ENCODE measurements at regions not wholly inside any gene's neighbourhood (a gene's known extent, or its start where the extent isn't known, plus 50 kb on each side); places are given as distances from the start of the nearest gene placed in this dataset.

- H3K27ac ChIP-seq (ENCODE audit: low read length): no peak overlapping the region
- H3K4me3 ChIP-seq (ENCODE audit: low read length): no peak overlapping the region
- POLR2A ChIA-PET (ENCODE audit: unreplicated experiment): no interaction called here
- H3K9me2 ChIP-seq (replicated peaks; ENCODE audit: low read length): no peaks in the 10 kb centered on the region
- H3K9me3 ChIP-seq (ENCODE audit: low read length): 0 out of 2 replicates have a peak, but pooled peaks cover 6% of the 10 kb centered on the region
- no peak overlapping the region for H3K9ac ChIP-seq (ENCODE audit: low read length)
- H3K79me2 ChIP-seq (ENCODE audit: low read length): no peaks in the 10 kb centered on the region
- H3K36me3 ChIP-seq (ENCODE audit: low read depth, low read length): 0 out of 2 replicates have a peak, but pooled peaks cover 5% of the 10 kb centered on the region
- H3K4me2 ChIP-seq (ENCODE audit: low read length): no peak overlapping the region
- H3F3A ChIP-seq (ENCODE audit: low read length, unreplicated experiment): no peaks in the 10 kb centered on the region
- DNase-seq (no peak), ATAC-seq (no peak)
- peaks cover 20% of the 10 kb centered on the region for H3K4me1 ChIP-seq (ENCODE audit: insufficient read depth, low read length)
- BruUV-seq (replicated peaks): no TSS peak
- intact Hi-C loops (cut with micrococcal nuclease): loop anchor here (10.0 kb wide), 1 partner anchor 59 kb away; no protein-coding TSS in a partner anchor
- H2AFZ ChIP-seq (ENCODE audit: low read length): no peak overlapping the region
- TF ChIP-seq, protein P1, sequence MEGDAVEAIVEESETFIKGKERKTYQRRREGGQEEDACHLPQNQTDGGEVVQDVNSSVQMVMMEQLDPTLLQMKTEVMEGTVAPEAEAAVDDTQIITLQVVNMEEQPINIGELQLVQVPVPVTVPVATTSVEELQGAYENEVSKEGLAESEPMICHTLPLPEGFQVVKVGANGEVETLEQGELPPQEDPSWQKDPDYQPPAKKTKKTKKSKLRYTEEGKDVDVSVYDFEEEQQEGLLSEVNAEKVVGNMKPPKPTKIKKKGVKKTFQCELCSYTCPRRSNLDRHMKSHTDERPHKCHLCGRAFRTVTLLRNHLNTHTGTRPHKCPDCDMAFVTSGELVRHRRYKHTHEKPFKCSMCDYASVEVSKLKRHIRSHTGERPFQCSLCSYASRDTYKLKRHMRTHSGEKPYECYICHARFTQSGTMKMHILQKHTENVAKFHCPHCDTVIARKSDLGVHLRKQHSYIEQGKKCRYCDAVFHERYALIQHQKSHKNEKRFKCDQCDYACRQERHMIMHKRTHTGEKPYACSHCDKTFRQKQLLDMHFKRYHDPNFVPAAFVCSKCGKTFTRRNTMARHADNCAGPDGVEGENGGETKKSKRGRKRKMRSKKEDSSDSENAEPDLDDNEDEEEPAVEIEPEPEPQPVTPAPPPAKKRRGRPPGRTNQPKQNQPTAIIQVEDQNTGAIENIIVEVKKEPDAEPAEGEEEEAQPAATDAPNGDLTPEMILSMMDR (conservative IDR thresholded peaks at IDR 0.05; ENCODE audit: low read depth, low read length): no peak
- TF ChIP-seq EZH2 (IDR thresholded peaks at IDR 0.05; ENCODE audit: low read length, unreplicated experiment): no peak
- no peak for TF ChIP-seq EZH2phosphoT487 (IDR thresholded peaks at IDR 0.05; ENCODE audit: borderline replicate concordance, low read length)
- no peaks in the 10 kb centered on the region for H3K27me3 ChIP-seq (ENCODE audit: low read length)
- no peaks in the 10 kb centered on the region for H4K20me1 ChIP-seq (ENCODE audit: low read length)
- CTCF ChIA-PET: no interaction called here
Measured at GRCh38 chr12:58523360-58523759, 396.9 kb downstream of the LRIG3 start.

GRCh38 chr12:58528271-58528670, 392.0 kb downstream of the LRIG3 start:
- Histone ChIP-seq H4K20me1 (ENCODE audit: low read length) (no peaks in the 10 kb centered on the region), H3K79me2 (ENCODE audit: low read length) (no peaks in the 10 kb centered on the region), H2AFZ (ENCODE audit: low read length) (no peak overlapping the region), H3K27ac (ENCODE audit: low read length) (peak overlapping the region; percentile 95), H3K9ac (ENCODE audit: low read length) (no peak overlapping the region), H3K9me2 (replicated peaks; ENCODE audit: low read length) (no peaks in the 10 kb centered on the region), H3K27me3 (ENCODE audit: low read length) (no peaks in the 10 kb centered on the region), H3K4me1 (ENCODE audit: insufficient read depth, low read length) (peaks cover 45% of the 10 kb centered on the region), H3F3A (ENCODE audit: low read length, unreplicated experiment) (peaks cover 3% of the 10 kb centered on the region), H3K9me3 (ENCODE audit: low read length) (no peaks in the 10 kb centered on the region), H3K4me2 (ENCODE audit: low read length) (no peak overlapping the region), H3K4me3 (ENCODE audit: low read length) (no peak overlapping the region), H3K36me3 (ENCODE audit: low read depth, low read length) (no peaks in the 10 kb centered on the region)
- POLR2A ChIA-PET (ENCODE audit: unreplicated experiment): interaction anchor here (0.6 kb wide), 2 partner anchors 114 to 587 kb away, joined by 3 to 26 read pairs; no protein-coding TSS in a partner anchor
- no peak for ATAC-seq
- CTCF ChIA-PET: no interaction called here
- TF ChIP-seq EZH2phosphoT487 (IDR thresholded peaks at IDR 0.05; ENCODE audit: borderline replicate concordance, low read length) (no peak), EZH2 (IDR thresholded peaks at IDR 0.05; ENCODE audit: low read length, unreplicated experiment) (no peak)
- TF ChIP-seq, protein P1 (conservative IDR thresholded peaks at IDR 0.05; ENCODE audit: low read depth, low read length): no peak
- no TSS peak for BruUV-seq (replicated peaks)
- intact Hi-C loops (cut with micrococcal nuclease): loop anchor here (2.0 to 10.0 kb wide), 3 partner anchors 63 to 113 kb away; no protein-coding TSS in a partner anchor
- no peak for DNase-seq

- Histone ChIP-seq H3K36me3 (ENCODE audit: low read depth, low read length) (no peaks in the 10 kb centered on the region), H3K4me2 (ENCODE audit: low read length) (peak overlapping the region; percentile 49), H3K9me3 (ENCODE audit: low read length) (no peaks in the 10 kb centered on the region), H3K27ac (ENCODE audit: low read length) (peak overlapping the region; percentile 95), H3K4me1 (ENCODE audit: insufficient read depth, low read length) (peaks cover 52% of the 10 kb centered on the region), H4K20me1 (ENCODE audit: low read length) (no peaks in the 10 kb centered on the region), H3F3A (ENCODE audit: low read length, unreplicated experiment) (peaks cover 3% of the 10 kb centered on the region), H3K79me2 (ENCODE audit: low read length) (no peaks in the 10 kb centered on the region), H3K4me3 (ENCODE audit: low read length) (peak overlapping the region; percentile 13; the same call in 1 of the 2 replicates), H2AFZ (ENCODE audit: low read length) (no peak overlapping the region), H3K9ac (ENCODE audit: low read length) (peak overlapping the region; percentile 43), H3K9me2 (replicated peaks; ENCODE audit: low read length) (no peaks in the 10 kb centered on the region), H3K27me3 (ENCODE audit: low read length) (no peaks in the 10 kb centered on the region)
- ATAC-seq (peak; percentile 61), DNase-seq (peak; percentile 71)
- BruUV-seq (replicated peaks): no TSS peak
- TF ChIP-seq EZH2phosphoT487 (IDR thresholded peaks at IDR 0.05; ENCODE audit: borderline replicate concordance, low read length) (no peak), EZH2 (IDR thresholded peaks at IDR 0.05; ENCODE audit: low read length, unreplicated experiment) (no peak)
- TF ChIP-seq, protein P1 (conservative IDR thresholded peaks at IDR 0.05; ENCODE audit: low read depth, low read length): no peak
- POLR2A ChIA-PET (ENCODE audit: unreplicated experiment): no interaction called here
- intact Hi-C loops (cut with micrococcal nuclease): loop anchor here (2.0 to 10.0 kb wide), 3 partner anchors 64 to 114 kb away; no protein-coding TSS in a partner anchor
- CTCF ChIA-PET: no interaction called here
Measured at GRCh38 chr12:58529114-58529665, 391.1 kb downstream of the LRIG3 start.
